H1 (cell line): ENCODE measurements at regions not wholly inside any gene's neighbourhood (a gene's known extent, or its start where the extent isn't known, plus 50 kb on each side); places are given as distances from the start of the nearest gene placed in this dataset.

Source experiments
- CTCF ChIA-PET: fragments of 300-600 bp; sonication (Branson Sonifier 250); formaldehyde crosslinking; loops from one replicate; lab custom pipeline; 2021; ENCODE audit not compliant: partially characterized antibody; lab: Charles Lee
- POLR2A ChIA-PET: fragments of 300-600 bp; sonication (Branson Sonifier 250); formaldehyde crosslinking; loops from one replicate; lab custom pipeline; 2021; ENCODE audit warnings: inconsistent platforms; ENCODE audit not compliant: partially characterized antibody; lab: Charles Lee
- DNase-seq, 2 experiments: peaks; one replicate each; pipeline versions ENCODE4 v3.0.0 to v3.0.0-alpha.2; 2010 to 2022; ENCODE audit warnings: low spot score in 2 of 2, low read depth in 1 of 2, mixed read lengths in 1 of 2
- FAIRE-seq: peaks from 2 replicates; lab custom pipeline; 2011; peaks lifted over from hg19 to GRCh38; lab: Jason Lieb, UNC
- H2AFZ ChIP-seq: 2 replicates; pipeline ENCODE4 v1.8.1; 2012; ENCODE audit warnings: low read length, inconsistent platforms
- H2AK5ac ChIP-seq: 2 replicates; pipeline ENCODE4 v1.6.1; 2013; ENCODE audit warnings: low read depth, low read length
- H2BK120ac ChIP-seq: replicated peaks from 2 replicates; pipeline ENCODE3; 2013; ENCODE audit warnings: low read depth, low read length, inconsistent platforms
- H2BK12ac ChIP-seq: 2 replicates; pipeline ENCODE4 v1.6.1; 2013; ENCODE audit warnings: low read depth, low read length
- H2BK15ac ChIP-seq: 2 replicates; pipeline ENCODE4 v1.6.1; 2013; ENCODE audit warnings: low read length
- H2BK20ac ChIP-seq: 2 replicates; pipeline ENCODE4 v1.6.1; 2013; ENCODE audit warnings: low read length
- H2BK5ac ChIP-seq: 2 replicates; pipeline ENCODE4 v1.6.1; 2013; ENCODE audit warnings: low read depth, low read length
- H3K14ac ChIP-seq: 2 replicates; pipeline ENCODE4 v1.6.1; 2013; ENCODE audit warnings: inconsistent platforms; ENCODE audit not compliant: insufficient read length
- H3K18ac ChIP-seq: 2 replicates; pipeline ENCODE4 v1.6.1; 2013; ENCODE audit warnings: low read length; ENCODE audit errors: extremely low read depth
- H3K23ac ChIP-seq: 2 replicates; pipeline ENCODE4 v1.6.1; 2013; ENCODE audit warnings: inconsistent platforms; ENCODE audit not compliant: insufficient read length
- H3K23me2 ChIP-seq: 2 replicates; pipeline ENCODE4 v1.6.1; 2013; ENCODE audit warnings: low read depth, low read length
- H3K27ac ChIP-seq: 2 replicates; pipeline ENCODE4 v1.6.1; 2011; ENCODE audit warnings: low read depth, low read length, inconsistent platforms
- H3K27me3 ChIP-seq, 4 experiments: replicated peaks in 1 of 4; 1 replicate in 1 of 4; 2 replicates in 3 of 4; pipeline versions ENCODE4 v1.6.1 to v1.8.1; 2011 to 2013; ENCODE audit warnings: low read length in 3 of 4, mild to moderate bottlenecking in 3 of 4, inconsistent platforms in 2 of 4, mixed read lengths in 2 of 4, moderate library complexity in 1 of 4; ENCODE audit not compliant: control insufficient read depth in 3 of 4, insufficient read depth in 3 of 4; ENCODE audit errors: extremely low read depth in 1 of 4
- H3K36me3 ChIP-seq, 4 experiments: 2 replicates each; pipeline versions ENCODE4 v1.6.1 to v1.8.1; 2011 to 2013; ENCODE audit warnings: mild to moderate bottlenecking in 4 of 4, low read length in 3 of 4, moderate library complexity in 2 of 4, control low read depth in 1 of 4, inconsistent platforms in 1 of 4; ENCODE audit not compliant: insufficient read depth in 4 of 4, control insufficient read depth in 2 of 4
- H3K4ac ChIP-seq: replicated peaks from 2 replicates; pipeline ENCODE3; 2013; ENCODE audit warnings: low read length, low read depth, mixed read lengths, inconsistent platforms; ENCODE audit not compliant: insufficient read length
- H3K4me1 ChIP-seq, 4 experiments: replicated peaks in 1 of 4; 1 replicate in 1 of 4; 2 replicates in 3 of 4; pipeline versions ENCODE4 v1.6.1 to v1.8.1; 2011 to 2013; ENCODE audit warnings: low read length in 3 of 4, inconsistent platforms in 2 of 4, mixed read lengths in 1 of 4; ENCODE audit not compliant: insufficient read depth in 4 of 4, control insufficient read depth in 3 of 4
- H3K4me2 ChIP-seq, 2 experiments: 2 replicates each; pipeline versions ENCODE4 v1.6.1 to v1.8.1; 2011 to 2013; ENCODE audit warnings: low read depth in 2 of 2, low read length in 2 of 2, control low read depth in 1 of 2, inconsistent platforms in 1 of 2, mild to moderate bottlenecking in 1 of 2; ENCODE audit not compliant: insufficient read depth in 1 of 2
- H3K4me3 ChIP-seq, 4 experiments: fragments of 200-600, 300-600 bp in 1 of 4; sonication (generic), shearing (Covaris generic), sonication (Bioruptor Twin) in 1 of 4; 2 replicates each; pipeline versions ENCODE4 v1.5.1 to v1.8.1; 2011 to 2016; ENCODE audit warnings: low read length in 4 of 4, low read depth in 3 of 4, control low read depth in 2 of 4, inconsistent platforms in 2 of 4, mild to moderate bottlenecking in 2 of 4, mixed read lengths in 1 of 4, moderate library complexity in 1 of 4; ENCODE audit not compliant: insufficient read depth in 2 of 4; ENCODE audit errors: extremely low read depth in 1 of 4
- H3K56ac ChIP-seq: replicated peaks from 2 replicates; pipeline ENCODE3; 2013; ENCODE audit warnings: low read depth, mild to moderate bottlenecking, mixed read lengths, low read length, inconsistent platforms; ENCODE audit not compliant: insufficient read length
- H3K79me1 ChIP-seq: 2 replicates; pipeline ENCODE4 v1.6.1; 2013; ENCODE audit warnings: low read depth, low read length, control low read depth
- H3K79me2 ChIP-seq, 2 experiments: 2 replicates each; pipeline versions ENCODE4 v1.6.1 to v1.8.1; 2012 to 2013; ENCODE audit warnings: low read length in 2 of 2, mild to moderate bottlenecking in 2 of 2, inconsistent platforms in 1 of 2; ENCODE audit not compliant: insufficient read depth in 2 of 2, control insufficient read depth in 1 of 2
- H3K9ac ChIP-seq, 4 experiments: replicated peaks in 1 of 4; 1 replicate in 1 of 4; 2 replicates in 3 of 4; pipeline versions ENCODE4 v1.6.1 to v1.8.1; 2011 to 2013; ENCODE audit warnings: low read depth in 3 of 4, low read length in 3 of 4, control low read depth in 2 of 4, mild to moderate bottlenecking in 2 of 4, moderate library complexity in 2 of 4, inconsistent platforms in 1 of 4; ENCODE audit errors: extremely low read depth in 1 of 4
- H3K9me3 ChIP-seq, 2 experiments: 2 replicates each; pipeline versions ENCODE4 v1.6.1 to v1.8.1; 2012 to 2013; ENCODE audit warnings: mild to moderate bottlenecking in 2 of 2, moderate library complexity in 2 of 2, control low read depth in 1 of 2, inconsistent platforms in 1 of 2, low read depth in 1 of 2, low read length in 1 of 2, mixed read lengths in 1 of 2; ENCODE audit not compliant: insufficient read depth in 2 of 2
- H4K20me1 ChIP-seq, 2 experiments: replicated peaks in 1 of 2; 2 replicates each; pipeline versions ENCODE3 to v1.8.1; 2011 to 2013; ENCODE audit warnings: inconsistent platforms in 2 of 2, low read length in 2 of 2, mild to moderate bottlenecking in 1 of 2; ENCODE audit not compliant: insufficient read depth in 2 of 2, control insufficient read depth in 1 of 2
- H4K5ac ChIP-seq: 2 replicates; pipeline ENCODE4 v1.6.1; 2013; ENCODE audit warnings: low read length, low read depth, mixed read lengths, inconsistent platforms; ENCODE audit not compliant: insufficient read length
- H4K8ac ChIP-seq: 2 replicates; pipeline ENCODE4 v1.8.0; 2013; ENCODE audit warnings: mild to moderate bottlenecking, moderate library complexity, low read length, inconsistent platforms; ENCODE audit not compliant: insufficient read depth; ENCODE audit errors: extremely low read depth
- H4K91ac ChIP-seq: replicated peaks from 2 replicates; pipeline ENCODE3; 2013; ENCODE audit warnings: low read length, mixed read lengths, inconsistent platforms; ENCODE audit not compliant: insufficient read length
- ASH2L ChIP-seq: fragments of 200-600, 300-600 bp; sonication (generic); IDR thresholded peaks from one replicate; pipeline ENCODE4 v1.7.1; 2017; ENCODE audit warnings: low read length
- BCL11A ChIP-seq, 2 experiments: IDR thresholded peaks; one replicate each; pipeline ENCODE4 v1.6.1; 2011; ENCODE audit warnings: low read depth in 2 of 2, low read length in 2 of 2, mild to moderate bottlenecking in 2 of 2
- BRCA1 ChIP-seq: IDR thresholded peaks from 2 replicates; pipeline ENCODE4 v1.6.1; 2012; ENCODE audit warnings: low read depth, low read length, improper control_type of control experiment
- KDM1A ChIP-seq: fragments of 200-600, 300-600 bp; sonication (generic); IDR thresholded peaks from 2 replicates; pipeline ENCODE4 v1.7.1; 2016; ENCODE audit warnings: mild to moderate bottlenecking, low read length, borderline replicate concordance
- KDM4A ChIP-seq: IDR thresholded peaks from one replicate; pipeline ENCODE4 v1.7.1; 2012; ENCODE audit warnings: low read depth, mild to moderate bottlenecking, moderate library complexity, low read length, inconsistent platforms; ENCODE audit not compliant: severe bottlenecking
- RBBP5 ChIP-seq: IDR thresholded peaks from 2 replicates; pipeline ENCODE4 v1.7.1; 2012; ENCODE audit warnings: low read depth, mild to moderate bottlenecking, inconsistent platforms, low read length, moderate library complexity, borderline replicate concordance
- RFX5 ChIP-seq: IDR thresholded peaks from 2 replicates; pipeline ENCODE4 v1.6.1; 2011; ENCODE audit warnings: low read depth, low read length, improper control_type of control experiment, borderline replicate concordance
- SIX5 ChIP-seq: IDR thresholded peaks from 2 replicates; pipeline ENCODE4 v1.6.1; 2011; ENCODE audit warnings: mild to moderate bottlenecking, low read depth, low read length
- SP1 ChIP-seq: IDR thresholded peaks from 2 replicates; pipeline ENCODE4 v1.6.1; 2011; ENCODE audit warnings: low read depth, low read length
- TBP ChIP-seq: IDR thresholded peaks from 2 replicates; pipeline ENCODE4 v1.6.1; 2011; ENCODE audit warnings: low read depth, low read length, improper control_type of control experiment
- WGBS, 2 experiments: shearing (Covaris generic) in 1 of 2; methylation state at CpG; one replicate each; pipeline versions ENCODE4 v1.1.6 to v1.1.7; 2013 to 2015; ENCODE audit warnings: low lambda C conversion rate in 2 of 2, mixed read lengths in 2 of 2, inconsistent platforms in 1 of 2, low coverage in 1 of 2, missing lambda C conversion rate in 1 of 2; ENCODE audit not compliant: insufficient replicate concordance in 2 of 2, insufficient coverage in 1 of 2, insufficient read length in 1 of 2; ENCODE audit errors: extremely low coverage in 1 of 2, missing lambda C conversion rate in 1 of 2; 5-methylcytosine and 5-hydroxymethylcytosine counted together

GRCh38 chr5:158607088-158607487, 492.6 kb downstream of the EBF1 start:
- no peak overlapping the region for H2BK120ac ChIP-seq
- no peak overlapping the region for H4K8ac ChIP-seq
- no peak overlapping the region for H3K4me2 ChIP-seq
- no peak overlapping the region for H2BK5ac ChIP-seq
- H3K23ac ChIP-seq: no peak overlapping the region
- no peak overlapping the region for H3K18ac ChIP-seq
- H3K27me3 ChIP-seq: no peaks in the 10 kb centered on the region
- no peaks in the 10 kb centered on the region for H3K36me3 ChIP-seq
- no peaks in the 10 kb centered on the region for H3K9me3 ChIP-seq
- no peak overlapping the region for H3K27ac ChIP-seq
- H3K4ac ChIP-seq: no peak overlapping the region
- H4K20me1 ChIP-seq: no peaks in the 10 kb centered on the region
- WGBS, 2 experiments: 80% methylated on average over 2 of the region's 2 CpGs; no CpG with 5 or more reads in 1 of the 2 experiments
- ChIA-PET POLR2A (no interaction called here), CTCF (interaction anchor here (1.2 to 1.8 kb wide), 6 partner anchors 10 to 432 kb away, joined by 3 to 5 read pairs (median 3); no protein-coding TSS in a partner anchor)
- no peak for DNase-seq
- no peak overlapping the region for H2BK12ac ChIP-seq
- TF ChIP-seq KDM4A (no peak), RFX5 (no peak), SP1 (no peak), RBBP5 (no peak), KDM1A (no peak), SIX5 (no peak), ASH2L (no peak), TBP (no peak), BCL11A (IDR thresholded peaks at IDR 0.05; ENCODE audit: low read depth in 2 of 2, low read length in 2 of 2) (no peak), BRCA1 (no peak)
- no peak overlapping the region for H2BK20ac ChIP-seq
- H3K4me1 ChIP-seq: no peaks in the 10 kb centered on the region
- H2AK5ac ChIP-seq: no peak overlapping the region
- no peaks in the 10 kb centered on the region for H3K79me1 ChIP-seq
- no peak overlapping the region for H2BK15ac ChIP-seq
- H4K91ac ChIP-seq: no peak overlapping the region
- H3K23me2 ChIP-seq: no peaks in the 10 kb centered on the region
- no peaks in the 10 kb centered on the region for H3K79me2 ChIP-seq
- no peak overlapping the region for H3K14ac ChIP-seq
- H3K56ac ChIP-seq: no peak overlapping the region
- H3K9ac ChIP-seq: no peak overlapping the region
- H3K4me3 ChIP-seq: no peak overlapping the region
- no peak overlapping the region for H2AFZ ChIP-seq
- no peak for FAIRE-seq
- no peak overlapping the region for H4K5ac ChIP-seq
